ENCODE measurements at regions not wholly inside any gene's neighbourhood (a gene's known extent, or its start where the extent isn't known, plus 50 kb on each side); places are given as distances from the start of the nearest gene placed in this dataset.

DNA sequence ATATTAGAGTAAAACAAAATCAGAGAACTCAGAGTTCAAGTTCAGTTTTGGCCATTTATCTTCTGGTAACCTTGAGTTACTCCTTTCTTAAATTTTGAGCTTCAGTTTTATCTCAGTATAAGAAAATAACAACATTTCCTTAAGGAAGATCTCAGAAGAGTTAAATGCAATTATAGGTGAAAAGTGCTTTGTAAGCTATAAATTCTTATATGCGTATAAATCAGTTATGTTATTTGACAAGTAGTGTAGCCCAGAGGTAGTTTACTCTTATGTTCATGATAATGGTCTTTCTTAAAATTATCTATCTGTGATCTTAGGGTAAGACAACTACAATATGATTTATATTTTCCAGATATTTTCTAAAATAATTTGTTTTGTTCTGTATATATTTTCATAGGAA is 89.8 kb downstream of the LHX9 start (continued):
- TF ChIP-seq ZNF217 (IDR thresholded peaks at IDR 0.05) (no peak), ZNF384 (IDR thresholded peaks at IDR 0.05; ENCODE audit: borderline replicate concordance, low read depth, low read length) (no peak), PML (IDR thresholded peaks at IDR 0.05; ENCODE audit: low read length) (no peak), RBBP5 (conservative IDR thresholded peaks at IDR 0.05) (no peak), ELK1 (IDR thresholded peaks at IDR 0.05; ENCODE audit: low read depth, low read length) (no peak)

GRCh38 chr1:198007687-198008607 is 90.8 kb downstream of the LHX9 start:
- no peak overlapping the region for H2AFZ ChIP-seq (ENCODE audit: control insufficient read depth, low read depth, low read length)
- no peaks in the 10 kb centered on the region for H3K27me3 ChIP-seq (replicated peaks in 1 of 2; ENCODE audit: control insufficient read depth in 2 of 2, insufficient read depth in 2 of 2, low read length in 1 of 2)
- ChIA-PET SMC1A (ENCODE audit: uncharacterized antibody, unreplicated experiment) (no interaction called here), RAD21 (ENCODE audit: unreplicated experiment) (no interaction called here), POLR2A (interaction anchor here (0.6 kb wide), 1 partner anchor 65 kb away, joined by 5 read pairs; no protein-coding TSS in a partner anchor), CTCF (no interaction called here)
- FAIRE-seq (no peak), ATAC-seq (no peak), DNase-seq (ENCODE audit: low read depth, low spot score) (no peak)
- BruUV-seq (replicated peaks) = no TSS peak
- no peaks in the 10 kb centered on the region for H3K36me3 ChIP-seq (ENCODE audit: control insufficient read depth in 2 of 2, insufficient read depth in 2 of 2, low read length in 1 of 2)
- intact Hi-C loops (cut with micrococcal nuclease; ENCODE audit: unreplicated experiment) = no loop called here
- in situ Hi-C loops (cut with MboI) = no loop called here
- H3K4me1 ChIP-seq (ENCODE audit: control insufficient read depth, insufficient read depth, low read length) = no peaks in the 10 kb centered on the region
- no peak overlapping the region for H3K9ac ChIP-seq (ENCODE audit: control insufficient read depth, insufficient read depth, low read length)
- WGBS (ENCODE audit: insufficient coverage, insufficient replicate concordance, low lambda C conversion rate, missing lambda C conversion rate) = 0% methylated on average over 5 of the region's 5 CpGs
- no peak overlapping the region for H3K27ac ChIP-seq (ENCODE audit: control insufficient read depth, insufficient read depth)
- no peaks in the 10 kb centered on the region for H4K20me1 ChIP-seq (ENCODE audit: control insufficient read depth, insufficient read depth)
- no peak overlapping the region for H3K4me2 ChIP-seq (ENCODE audit: control insufficient read depth, insufficient read depth)
- H3K79me2 ChIP-seq (ENCODE audit: control insufficient read depth, insufficient read depth, low read length) = no peaks in the 10 kb centered on the region
- H3K9me3 ChIP-seq (replicated peaks; ENCODE audit: control insufficient read depth, insufficient read depth, low read length) = no peaks in the 10 kb centered on the region; the same call in 2 of the 3 replicates
- no peak overlapping the region for H3K4me3 ChIP-seq
- TF ChIP-seq TAF1 (IDR thresholded peaks at IDR 0.05; ENCODE audit: borderline replicate concordance, low read depth, low read length) (no peak), SUZ12 (IDR thresholded peaks at IDR 0.05; ENCODE audit: unreplicated experiment) (no peak), MXI1 (IDR thresholded peaks at IDR 0.05; ENCODE audit: low read depth, low read length) (no peak), WRNIP1 (IDR thresholded peaks at IDR 0.05; ENCODE audit: borderline replicate concordance, low read depth, low read length) (no peak), STAT1 (conservative IDR thresholded peaks at IDR 0.05) (no peak), GATAD2B (conservative IDR thresholded peaks at IDR 0.05; ENCODE audit: low read depth) (no peak), SKIL (IDR thresholded peaks at IDR 0.05; ENCODE audit: low read depth, poor library complexity, severe bottlenecking) (no peak)
- TF ChIP-seq, protein P1, sequence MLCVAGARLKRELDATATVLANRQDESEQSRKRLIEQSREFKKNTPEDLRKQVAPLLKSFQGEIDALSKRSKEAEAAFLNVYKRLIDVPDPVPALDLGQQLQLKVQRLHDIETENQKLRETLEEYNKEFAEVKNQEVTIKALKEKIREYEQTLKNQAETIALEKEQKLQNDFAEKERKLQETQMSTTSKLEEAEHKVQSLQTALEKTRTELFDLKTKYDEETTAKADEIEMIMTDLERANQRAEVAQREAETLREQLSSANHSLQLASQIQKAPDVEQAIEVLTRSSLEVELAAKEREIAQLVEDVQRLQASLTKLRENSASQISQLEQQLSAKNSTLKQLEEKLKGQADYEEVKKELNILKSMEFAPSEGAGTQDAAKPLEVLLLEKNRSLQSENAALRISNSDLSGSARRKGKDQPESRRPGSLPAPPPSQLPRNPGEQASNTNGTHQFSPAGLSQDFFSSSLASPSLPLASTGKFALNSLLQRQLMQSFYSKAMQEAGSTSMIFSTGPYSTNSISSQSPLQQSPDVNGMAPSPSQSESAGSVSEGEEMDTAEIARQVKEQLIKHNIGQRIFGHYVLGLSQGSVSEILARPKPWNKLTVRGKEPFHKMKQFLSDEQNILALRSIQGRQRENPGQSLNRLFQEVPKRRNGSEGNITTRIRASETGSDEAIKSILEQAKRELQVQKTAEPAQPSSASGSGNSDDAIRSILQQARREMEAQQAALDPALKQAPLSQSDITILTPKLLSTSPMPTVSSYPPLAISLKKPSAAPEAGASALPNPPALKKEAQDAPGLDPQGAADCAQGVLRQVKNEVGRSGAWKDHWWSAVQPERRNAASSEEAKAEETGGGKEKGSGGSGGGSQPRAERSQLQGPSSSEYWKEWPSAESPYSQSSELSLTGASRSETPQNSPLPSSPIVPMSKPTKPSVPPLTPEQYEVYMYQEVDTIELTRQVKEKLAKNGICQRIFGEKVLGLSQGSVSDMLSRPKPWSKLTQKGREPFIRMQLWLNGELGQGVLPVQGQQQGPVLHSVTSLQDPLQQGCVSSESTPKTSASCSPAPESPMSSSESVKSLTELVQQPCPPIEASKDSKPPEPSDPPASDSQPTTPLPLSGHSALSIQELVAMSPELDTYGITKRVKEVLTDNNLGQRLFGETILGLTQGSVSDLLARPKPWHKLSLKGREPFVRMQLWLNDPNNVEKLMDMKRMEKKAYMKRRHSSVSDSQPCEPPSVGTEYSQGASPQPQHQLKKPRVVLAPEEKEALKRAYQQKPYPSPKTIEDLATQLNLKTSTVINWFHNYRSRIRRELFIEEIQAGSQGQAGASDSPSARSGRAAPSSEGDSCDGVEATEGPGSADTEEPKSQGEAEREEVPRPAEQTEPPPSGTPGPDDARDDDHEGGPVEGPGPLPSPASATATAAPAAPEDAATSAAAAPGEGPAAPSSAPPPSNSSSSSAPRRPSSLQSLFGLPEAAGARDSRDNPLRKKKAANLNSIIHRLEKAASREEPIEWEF (IDR thresholded peaks at IDR 0.05; ENCODE audit: insufficient replicate concordance, low read depth, low read length) = no peak
